ENCODE measurements at regions not wholly inside any gene's neighbourhood (a gene's known extent, or its start where the extent isn't known, plus 50 kb on each side); places are given as distances from the start of the nearest gene placed in this dataset.
"Not testable (repeated sequence)": the region's sequence is repeated elsewhere in the genome, so short reads cannot be mapped to it uniquely, and the experiment has no call there.

DNA sequence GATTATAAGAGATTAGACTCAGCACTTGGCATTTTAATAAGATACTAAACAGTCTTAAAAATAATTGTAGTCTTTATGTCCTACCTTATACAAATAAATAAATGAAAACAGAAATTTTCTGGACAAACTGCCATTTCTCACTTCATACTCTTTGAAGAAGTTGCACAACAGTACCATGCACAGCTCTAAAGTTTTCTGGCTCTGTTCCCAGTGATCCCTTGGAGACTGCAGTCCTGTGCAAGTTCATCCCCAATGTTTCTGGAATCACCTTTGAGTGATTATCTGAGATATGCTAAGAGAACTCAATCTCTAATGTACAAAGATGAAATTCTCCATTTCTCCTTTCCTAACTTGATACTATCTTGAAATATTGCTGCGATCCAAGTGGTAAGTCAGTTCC, 330.4 kb upstream of the EDIL3 start:
- Histone ChIP-seq H3K9ac (ENCODE audit: low read length in 3 of 3) (no peak overlapping the region), H3K27me3 (ENCODE audit: control insufficient read depth, insufficient read depth, low read length) (no peaks in the 10 kb centered on the region), H3K27ac (ENCODE audit: low read depth in 2 of 2, low read length in 2 of 2) (no peak overlapping the region), H3K36me3 (ENCODE audit: control insufficient read depth in 2 of 3, insufficient read depth in 3 of 3, low read length in 3 of 3) (no peaks in the 10 kb centered on the region), H3K4me1 (ENCODE audit: control insufficient read depth in 2 of 3, insufficient read depth in 2 of 3, low read depth in 1 of 3, low read length in 3 of 3) (no peaks in the 10 kb centered on the region), H3K9me3 (ENCODE audit: control insufficient read depth in 2 of 3, insufficient read depth in 1 of 3, low read length in 3 of 3) (no peaks in the 10 kb centered on the region), H3K4me3 (ENCODE audit: low read length in 3 of 3) (no peak overlapping the region)
- FAIRE-seq (no peak), DNase-seq (no peak)
- no peak for TF ChIP-seq CTCF (IDR thresholded peaks at IDR 0.05; ENCODE audit: borderline replicate concordance, extremely low read depth, insufficient read depth)
- intact Hi-C loops (cut with DNase I), result no loop called here

- intact Hi-C loops (cut with DNase I), result no loop called here
- H3K27me3 ChIP-seq (ENCODE audit: control insufficient read depth, insufficient read depth, low read length), result no peaks in the 10 kb centered on the region
- no peaks in the 10 kb centered on the region for H3K4me1 ChIP-seq (ENCODE audit: control insufficient read depth in 2 of 3, insufficient read depth in 2 of 3, low read depth in 1 of 3, low read length in 3 of 3)
- H3K9me3 ChIP-seq (ENCODE audit: control insufficient read depth in 2 of 3, insufficient read depth in 1 of 3, low read length in 3 of 3), result peaks cover 0 to 2% (median 0%) of the 10 kb centered on the region in 3 donors
- H3K27ac ChIP-seq (ENCODE audit: low read depth in 2 of 2, low read length in 2 of 2), result no peak overlapping the region
- TF ChIP-seq CTCF (IDR thresholded peaks at IDR 0.05; ENCODE audit: borderline replicate concordance, extremely low read depth, insufficient read depth), result no peak
- no peak for DNase-seq
- H3K9ac ChIP-seq (ENCODE audit: low read length in 3 of 3), result no peak overlapping the region
- no peaks in the 10 kb centered on the region for H3K36me3 ChIP-seq (ENCODE audit: control insufficient read depth in 2 of 3, insufficient read depth in 3 of 3, low read length in 3 of 3)
- no peak for FAIRE-seq
- no peak overlapping the region for H3K4me3 ChIP-seq (ENCODE audit: low read length in 3 of 3)
Measured at GRCh38 chr5:84709075-84709474, 324.4 kb upstream of the EDIL3 start.

DNA sequence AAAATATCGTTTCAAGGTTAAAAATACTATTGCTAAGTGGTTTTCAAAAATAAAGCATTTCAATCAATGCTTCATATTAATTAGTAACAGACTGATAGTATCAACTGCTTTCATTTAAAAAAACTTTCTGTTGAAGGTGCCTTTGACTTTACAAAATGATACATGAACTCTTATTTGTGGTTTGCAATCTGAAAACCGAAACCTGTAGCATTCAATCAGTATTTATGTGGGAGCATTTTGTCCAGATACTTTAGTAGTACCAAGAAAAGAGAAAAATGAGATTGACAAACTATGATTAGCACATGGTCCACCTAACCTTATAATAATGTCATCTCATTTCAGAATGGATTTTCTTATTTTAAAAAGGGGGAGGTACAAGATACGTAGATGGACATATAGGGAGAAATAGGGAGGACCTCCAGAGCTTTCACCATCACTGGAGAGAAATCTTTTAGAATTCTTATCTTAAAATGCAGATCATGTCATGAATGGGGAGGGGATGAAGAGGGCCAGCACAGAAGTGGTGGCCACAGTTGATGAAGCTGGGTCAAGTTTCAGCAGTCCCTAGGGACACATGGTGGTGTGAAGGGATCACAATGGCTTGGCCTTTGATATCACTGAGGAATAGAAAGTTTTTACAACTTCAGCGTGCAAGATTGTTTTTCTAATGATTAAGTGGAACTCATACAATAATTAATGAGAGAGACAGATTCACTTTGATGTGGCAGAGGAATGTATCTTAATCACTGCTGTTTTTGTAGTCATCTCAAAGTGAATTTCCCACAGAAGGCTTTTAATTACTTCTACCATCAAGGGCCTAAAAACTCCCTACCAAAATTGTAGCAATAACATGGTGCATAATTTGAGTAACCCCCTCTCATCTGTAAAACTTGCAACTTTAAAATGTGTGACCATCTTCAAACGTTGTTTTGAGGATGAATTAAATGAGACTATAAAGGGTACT, 322.3 kb upstream of the EDIL3 start:
- Histone ChIP-seq H3K9ac (ENCODE audit: low read length in 3 of 3) (no peak overlapping the region), H3K36me3 (ENCODE audit: control insufficient read depth in 2 of 3, insufficient read depth in 3 of 3, low read length in 3 of 3) (no peaks in the 10 kb centered on the region), H3K4me1 (ENCODE audit: control insufficient read depth in 2 of 3, insufficient read depth in 2 of 3, low read depth in 1 of 3, low read length in 3 of 3) (no peaks in the 10 kb centered on the region), H3K9me3 (ENCODE audit: control insufficient read depth in 2 of 3, insufficient read depth in 1 of 3, low read length in 3 of 3) (peaks cover 0 to 2% (median 0%) of the 10 kb centered on the region in 3 donors), H3K27ac (ENCODE audit: low read depth in 2 of 2, low read length in 2 of 2) (no peak overlapping the region), H3K27me3 (ENCODE audit: control insufficient read depth, insufficient read depth, low read length) (no peaks in the 10 kb centered on the region), H3K4me3 (ENCODE audit: low read length in 3 of 3) (no peak overlapping the region)
- intact Hi-C loops (cut with DNase I), result no loop called here
- no peak for DNase-seq
- FAIRE-seq, result no peak
- TF ChIP-seq CTCF (IDR thresholded peaks at IDR 0.05; ENCODE audit: borderline replicate concordance, extremely low read depth, insufficient read depth), result no peak

DNA sequence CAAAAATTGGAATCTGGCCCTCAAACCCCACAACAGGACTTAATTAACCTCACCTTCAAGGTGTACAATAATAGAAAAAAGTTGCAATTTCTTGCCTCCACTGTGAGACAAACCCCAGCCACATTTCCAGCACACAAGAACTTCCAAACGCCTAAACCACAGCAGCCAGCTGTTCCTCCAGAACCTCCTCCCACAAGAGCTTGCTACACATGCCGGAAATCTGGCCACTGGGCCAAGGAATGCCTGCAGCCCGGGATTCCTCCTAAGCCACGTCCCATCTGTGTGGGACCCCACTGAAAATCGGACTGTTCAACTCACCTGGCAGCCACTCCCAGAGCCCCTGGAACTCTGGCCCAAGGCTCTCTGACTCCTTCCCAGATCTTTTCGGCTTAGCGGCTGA, 315.9 kb upstream of the EDIL3 start:
- FAIRE-seq; H3K9me3 ChIP-seq (ENCODE audit: control insufficient read depth in 2 of 3, insufficient read depth in 1 of 3, low read length in 3 of 3); H3K4me1 ChIP-seq (ENCODE audit: control insufficient read depth in 2 of 3, insufficient read depth in 2 of 3, low read depth in 1 of 3, low read length in 3 of 3); DNase-seq; intact Hi-C loops (cut with DNase I); H3K9ac ChIP-seq (ENCODE audit: low read length in 3 of 3); H3K27ac ChIP-seq (ENCODE audit: low read depth in 2 of 2, low read length in 2 of 2); H3K36me3 ChIP-seq (ENCODE audit: control insufficient read depth in 2 of 3, insufficient read depth in 3 of 3, low read length in 3 of 3); H3K27me3 ChIP-seq (ENCODE audit: control insufficient read depth, insufficient read depth, low read length); H3K4me3 ChIP-seq (ENCODE audit: low read length in 3 of 3): not testable (repeated sequence)

Measured in kidney (tissue), 13 donors.